Pancreas (tissue), 10 donors: ENCODE measurements at regions not wholly inside any gene's neighbourhood (a gene's known extent, or its start where the extent isn't known, plus 50 kb on each side); places are given as distances from the start of the nearest gene placed in this dataset.

Experiments used
- ATAC-seq, 4 donors: fragments of 200-7000 bp; cut with Tn5 transposase; one replicate each; pipeline versions ENCODE4 v1.8.0 to v1.9.1; 2020; ENCODE audit warnings: mild to moderate bottlenecking in 4 of 4, moderate library complexity in 4 of 4
- DNase-seq, 6 donors: peaks; one replicate each; pipeline ENCODE4 v3.0.0-alpha.2; 2020
- FAIRE-seq: peaks from 2 replicates; lab custom pipeline; 2012; peaks lifted over from hg19 to GRCh38; lab: Jason Lieb, UNC
- H3K27ac ChIP-seq, 4 donors: fragments of 200-600 bp; sonication (generic); 1 replicate in 3 of 4; 2 replicates in 1 of 4; pipeline versions ENCODE4 v1.5.0 to v1.8.0; 2020
- H3K27me3 ChIP-seq, 4 donors: fragments of 200-600 bp; one replicate each; pipeline ENCODE4 v1.8.0; 2021
- H3K36me3 ChIP-seq, 3 donors: fragments of 200-600 bp; sonication (generic) in 1 of 3; one replicate each; pipeline versions ENCODE4 v1.5.0 to v1.8.0; 2020 to 2021
- H3K4me1 ChIP-seq, 3 donors: fragments of 200-600 bp; one replicate each; pipeline ENCODE4 v1.8.0; 2021
- H3K4me3 ChIP-seq, 4 donors: fragments of 200-600 bp; sonication (generic) in 2 of 4; one replicate each; pipeline versions ENCODE4 v1.5.0 to v1.8.0; 2020 to 2021
- H3K9me3 ChIP-seq, 4 donors: fragments of 200-600 bp; one replicate each; pipeline ENCODE4 v1.8.0; 2021
- CTCF ChIP-seq, 4 donors: fragments of 200-600 bp; sonication (generic) in 3 of 4; IDR thresholded peaks; one replicate each; pipeline versions ENCODE4 v1.5.0 to v1.8.0; 2021; ENCODE audit warnings: antibody characterized with exemption in 4 of 4
- WGBS, 2 donors: extraction: QIAGEN DNeasy Blood & Tissue Kit; methylation state at CpG; one replicate each; pipeline ENCODE4 v1.1.7; 2013; 5-methylcytosine and 5-hydroxymethylcytosine counted together
- intact Hi-C, 3 donors: fragments of 100-400 bp; cut with DNase I; formaldehyde crosslinking; loops; one replicate each; pipeline versions ENCODE4 v1.11.1 to v1.14.2; 2022
- donor health status: healthy with polysubstance abuse.
- donor health status: DM: no; HTN: no; CAD: no; lungs with moderate emphysema.
- donor health status: DM: no; HTN: no; CAD: no.
- donor health status: control.
- donor health status: control.
- donor health status: Bipolar disorder and iron deficiency.
- donor health status: DM: yes; HTN: yes; CAD: no.
- donor health status: DM: no; HTN: no; CAD: no.
- donor health status: DM: no; HTN: no; CAD: no.
- donor health status: DM: yes; HTN: yes; CAD: no.

- Histone ChIP-seq H3K4me3 (no peak overlapping the region), H3K27me3 (no peaks in the 10 kb centered on the region), H3K36me3 (no peaks in the 10 kb centered on the region), H3K4me1 (no peaks in the 10 kb centered on the region), H3K27ac (no peak overlapping the region), H3K9me3 (no peaks in the 10 kb centered on the region)
- WGBS, 2 donors, result 84 to 92% methylated on average over 9 of the region's 9 CpGs
- intact Hi-C loops, result no loop called here
- TF ChIP-seq CTCF (IDR thresholded peaks at IDR 0.05), result no peak
- DNase-seq (no peak), ATAC-seq (no peak), FAIRE-seq (no peak)
These were observed 86.1 kb upstream of the BCL6 start for GRCh38 chr3:187831125-187832051.

DNA sequence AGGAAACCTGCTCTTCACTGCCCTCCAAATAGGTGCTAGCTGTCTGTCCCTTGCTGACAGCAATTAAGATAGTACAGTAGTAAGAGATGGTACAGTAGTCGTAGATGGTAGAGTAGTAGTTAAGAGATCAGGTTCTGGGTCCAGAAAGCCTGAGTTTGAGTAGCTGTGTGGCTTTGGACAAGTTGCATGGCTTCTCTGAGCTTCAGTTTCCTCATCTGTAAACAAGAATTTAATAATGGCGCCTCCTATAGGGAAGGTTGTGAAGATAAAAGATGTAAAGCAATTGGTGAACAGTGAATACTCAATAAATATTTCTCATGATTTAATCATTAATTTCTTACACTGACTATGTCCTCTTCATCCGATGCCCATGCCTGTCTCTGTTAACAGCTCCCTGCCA is 86.9 kb upstream of the BCL6 start:
- no peaks in the 10 kb centered on the region for H3K9me3 ChIP-seq
- TF ChIP-seq CTCF (IDR thresholded peaks at IDR 0.05), result no peak
- H3K4me3 ChIP-seq, result no peak overlapping the region
- ATAC-seq, result no peak
- 84 to 88% methylated on average over 3 of the region's 3 CpGs for WGBS, 2 donors
- DNase-seq, result no peak
- intact Hi-C loops, result no loop called here
- H3K4me1 ChIP-seq, result no peaks in the 10 kb centered on the region
- FAIRE-seq, result no peak
- no peaks in the 10 kb centered on the region for H3K36me3 ChIP-seq
- H3K27me3 ChIP-seq, result no peaks in the 10 kb centered on the region
- H3K27ac ChIP-seq, result no peak overlapping the region

GRCh38 chr3:187833375-187833774 is 88.1 kb upstream of the BCL6 start:
- intact Hi-C loops, result no loop called here
- H3K9me3 ChIP-seq, result no peaks in the 10 kb centered on the region
- DNase-seq (no peak), ATAC-seq (no peak), FAIRE-seq (no peak)
- no peaks in the 10 kb centered on the region for H3K36me3 ChIP-seq
- no peaks in the 10 kb centered on the region for H3K27me3 ChIP-seq
- no peak overlapping the region for H3K27ac ChIP-seq
- H3K4me3 ChIP-seq, result no peak overlapping the region
- 81 to 83% methylated on average over 3 of the region's 3 CpGs for WGBS, 2 donors
- H3K4me1 ChIP-seq, result no peaks in the 10 kb centered on the region
- no peak for TF ChIP-seq CTCF (IDR thresholded peaks at IDR 0.05)

DNA sequence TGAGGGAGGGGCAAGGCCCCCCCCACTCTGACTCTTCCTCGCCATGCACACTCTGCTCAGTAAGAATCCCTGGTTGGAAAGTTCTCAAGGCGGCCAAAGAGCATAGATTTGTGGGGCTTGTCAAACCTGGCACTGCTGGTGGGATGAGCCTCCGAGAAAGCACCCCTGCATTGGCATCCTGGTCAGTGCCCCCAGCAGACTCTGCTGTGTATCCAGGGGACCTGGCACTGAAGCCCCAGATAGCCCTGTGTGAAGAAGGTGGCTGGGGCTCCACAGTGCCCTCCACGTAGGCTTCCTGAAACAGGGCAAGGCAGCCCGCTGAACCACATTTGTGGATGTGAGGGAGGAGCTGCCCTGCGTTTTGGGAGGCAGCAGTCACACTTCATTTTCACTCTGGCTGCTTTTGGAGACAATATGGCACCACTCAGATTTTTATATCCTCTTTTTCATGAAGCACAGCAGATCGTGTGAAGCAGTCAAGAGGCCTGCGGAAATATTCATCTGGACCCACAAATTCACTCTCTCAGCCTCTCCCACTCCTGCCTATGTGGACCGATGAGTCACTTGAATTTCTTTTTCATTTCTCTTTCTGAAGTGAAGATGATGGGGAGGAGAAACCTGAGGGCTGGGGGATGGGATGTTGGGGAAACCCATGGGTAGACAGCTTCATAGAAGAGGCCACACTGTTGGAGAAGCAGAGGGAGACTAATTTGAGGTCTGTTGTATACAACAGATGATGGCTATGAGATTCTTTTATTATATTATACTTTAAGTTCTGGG is 88.7 kb upstream of the BCL6 start:
- Histone ChIP-seq H3K4me1 (no peaks in the 10 kb centered on the region), H3K9me3 (no peaks in the 10 kb centered on the region), H3K36me3 (no peaks in the 10 kb centered on the region), H3K27ac (no peak overlapping the region), H3K4me3 (no peak overlapping the region), H3K27me3 (no peaks in the 10 kb centered on the region)
- FAIRE-seq, result no peak
- no peak for TF ChIP-seq CTCF (IDR thresholded peaks at IDR 0.05)
- DNase-seq, result no peak
- 90 to 91% methylated on average over 9 of the region's 9 CpGs for WGBS, 2 donors
- no peak for ATAC-seq
- intact Hi-C loops, result no loop called here
